ENCODE measurements at regions not wholly inside any gene's neighbourhood (a gene's known extent, or its start where the extent isn't known, plus 50 kb on each side); places are given as distances from the start of the nearest gene placed in this dataset.

GRCh38 chr3:7793786-7794185 lies 707.8 kb upstream of the LMCD1 start:
- no peaks in the 10 kb centered on the region for H3K9me3 Mint-ChIP-seq
- H3K27ac Mint-ChIP-seq, result no peak overlapping the region
- no peaks in the 10 kb centered on the region for H3K27me3 Mint-ChIP-seq
- H3K36me3 Mint-ChIP-seq, result no peaks in the 10 kb centered on the region
- no peak overlapping the region for H3K4me3 Mint-ChIP-seq
- no peaks in the 10 kb centered on the region for H3K4me1 Mint-ChIP-seq

- no peak overlapping the region for H3K4me3 Mint-ChIP-seq
- no peaks in the 10 kb centered on the region for H3K9me3 Mint-ChIP-seq
- peaks cover 8% of the 10 kb centered on the region for H3K4me1 Mint-ChIP-seq
- H3K36me3 Mint-ChIP-seq, result no peaks in the 10 kb centered on the region
- no peaks in the 10 kb centered on the region for H3K27me3 Mint-ChIP-seq
- no peak overlapping the region for H3K27ac Mint-ChIP-seq
Measured at GRCh38 chr3:7798276-7798675, 703.3 kb upstream of the LMCD1 start.

- Mint-ChIP-seq H3K27me3 (no peaks in the 10 kb centered on the region), H3K27ac (no peak overlapping the region), H3K36me3 (no peaks in the 10 kb centered on the region), H3K9me3 (no peaks in the 10 kb centered on the region), H3K4me1 (peaks cover 8% of the 10 kb centered on the region), H3K4me3 (no peak overlapping the region)
Measured at GRCh38 chr3:7800006-7800780, 701.4 kb upstream of the LMCD1 start.

GRCh38 chr3:7812490-7812889 lies 689.1 kb upstream of the LMCD1 start:
- Mint-ChIP-seq H3K9me3 (peaks cover 13% of the 10 kb centered on the region), H3K27me3 (no peaks in the 10 kb centered on the region), H3K36me3 (peaks cover 3% of the 10 kb centered on the region), H3K27ac (no peak overlapping the region), H3K4me3 (no peak overlapping the region), H3K4me1 (no peaks in the 10 kb centered on the region)

GRCh38 chr3:7813365-7813764 lies 688.3 kb upstream of the LMCD1 start:
- Mint-ChIP-seq H3K27me3 (no peaks in the 10 kb centered on the region), H3K9me3 (peaks cover 13% of the 10 kb centered on the region), H3K4me3 (no peak overlapping the region), H3K27ac (no peak overlapping the region), H3K4me1 (no peaks in the 10 kb centered on the region), H3K36me3 (peaks cover 3% of the 10 kb centered on the region)

GRCh38 chr3:7817239-7817638 lies 684.4 kb upstream of the LMCD1 start:
- Mint-ChIP-seq H3K9me3 (peaks cover 6% of the 10 kb centered on the region), H3K4me1 (no peaks in the 10 kb centered on the region)

GRCh38 chr3:7820969-7821368 lies 680.7 kb upstream of the LMCD1 start:
- no peaks in the 10 kb centered on the region for H3K27me3 Mint-ChIP-seq
- peaks cover 23% of the 10 kb centered on the region for H3K9me3 Mint-ChIP-seq
- no peak overlapping the region for H3K4me3 Mint-ChIP-seq
- H3K4me1 Mint-ChIP-seq, result no peaks in the 10 kb centered on the region
- H3K27ac Mint-ChIP-seq, result no peak overlapping the region
- H3K36me3 Mint-ChIP-seq, result peaks cover 11% of the 10 kb centered on the region

More at GRCh38 chr3:7817239-7817638, 684.4 kb upstream of the LMCD1 start:
- no peaks in the 10 kb centered on the region for H3K27me3 Mint-ChIP-seq
- H3K27ac Mint-ChIP-seq, result no peak overlapping the region
- H3K4me3 Mint-ChIP-seq, result no peak overlapping the region
- no peaks in the 10 kb centered on the region for H3K36me3 Mint-ChIP-seq

- Mint-ChIP-seq H3K4me3 (no peak overlapping the region), H3K27me3 (no peaks in the 10 kb centered on the region), H3K27ac (no peak overlapping the region), H3K9me3 (peaks cover 29% of the 10 kb centered on the region), H3K36me3 (peaks cover 11% of the 10 kb centered on the region), H3K4me1 (no peaks in the 10 kb centered on the region)
Measured at GRCh38 chr3:7821858-7822257, 679.8 kb upstream of the LMCD1 start.

GRCh38 chr3:7841451-7841850 lies 660.2 kb upstream of the LMCD1 start:
- Mint-ChIP-seq H3K9me3 (no peaks in the 10 kb centered on the region), H3K27me3 (no peaks in the 10 kb centered on the region), H3K27ac (no peak overlapping the region), H3K36me3 (peaks cover 2% of the 10 kb centered on the region), H3K4me1 (peaks cover 21% of the 10 kb centered on the region), H3K4me3 (no peak overlapping the region)

GRCh38 chr3:7843441-7843840 lies 658.2 kb upstream of the LMCD1 start:
- Mint-ChIP-seq H3K4me3 (no peak overlapping the region), H3K27me3 (no peaks in the 10 kb centered on the region)

GRCh38 chr3:7847021-7847420 lies 654.6 kb upstream of the LMCD1 start:
- no peaks in the 10 kb centered on the region for H3K9me3 Mint-ChIP-seq
- no peak overlapping the region for H3K27ac Mint-ChIP-seq
- peaks cover 32% of the 10 kb centered on the region for H3K4me1 Mint-ChIP-seq
- peaks cover 2% of the 10 kb centered on the region for H3K36me3 Mint-ChIP-seq
- no peaks in the 10 kb centered on the region for H3K27me3 Mint-ChIP-seq
- H3K4me3 Mint-ChIP-seq, result no peak overlapping the region

More at GRCh38 chr3:7843441-7843840, 658.2 kb upstream of the LMCD1 start:
- H3K27ac Mint-ChIP-seq, result no peak overlapping the region
- H3K9me3 Mint-ChIP-seq, result no peaks in the 10 kb centered on the region
- H3K4me1 Mint-ChIP-seq, result peaks cover 26% of the 10 kb centered on the region
- peaks cover 2% of the 10 kb centered on the region for H3K36me3 Mint-ChIP-seq

- no peak overlapping the region for H3K4me3 Mint-ChIP-seq
- H3K27ac Mint-ChIP-seq, result no peak overlapping the region
- no peaks in the 10 kb centered on the region for H3K9me3 Mint-ChIP-seq
- H3K27me3 Mint-ChIP-seq, result no peaks in the 10 kb centered on the region
- peaks cover 2% of the 10 kb centered on the region for H3K36me3 Mint-ChIP-seq
- peaks cover 32% of the 10 kb centered on the region for H3K4me1 Mint-ChIP-seq
Measured at GRCh38 chr3:7847521-7847920, 654.1 kb upstream of the LMCD1 start.

- H3K27me3 Mint-ChIP-seq, result no peaks in the 10 kb centered on the region
- no peaks in the 10 kb centered on the region for H3K36me3 Mint-ChIP-seq
- no peak overlapping the region for H3K4me3 Mint-ChIP-seq
- peaks cover 10% of the 10 kb centered on the region for H3K4me1 Mint-ChIP-seq
- no peaks in the 10 kb centered on the region for H3K9me3 Mint-ChIP-seq
- H3K27ac Mint-ChIP-seq, result no peak overlapping the region
Measured at GRCh38 chr3:7854266-7854665, 647.4 kb upstream of the LMCD1 start.

GRCh38 chr3:7854721-7855120 lies 646.9 kb upstream of the LMCD1 start:
- H3K36me3 Mint-ChIP-seq, result no peaks in the 10 kb centered on the region
- peaks cover 4% of the 10 kb centered on the region for H3K9me3 Mint-ChIP-seq

GRCh38 chr3:7865611-7866010 lies 636.0 kb upstream of the LMCD1 start:
- no peaks in the 10 kb centered on the region for H3K9me3 Mint-ChIP-seq
- no peak overlapping the region for H3K27ac Mint-ChIP-seq
- H3K36me3 Mint-ChIP-seq, result no peaks in the 10 kb centered on the region
- H3K4me3 Mint-ChIP-seq, result no peak overlapping the region
- H3K27me3 Mint-ChIP-seq, result no peaks in the 10 kb centered on the region
- H3K4me1 Mint-ChIP-seq, result peaks cover 41% of the 10 kb centered on the region

More at GRCh38 chr3:7854721-7855120, 646.9 kb upstream of the LMCD1 start:
- H3K27ac Mint-ChIP-seq, result no peak overlapping the region
- H3K4me1 Mint-ChIP-seq, result peaks cover 9% of the 10 kb centered on the region
- no peaks in the 10 kb centered on the region for H3K27me3 Mint-ChIP-seq
- no peak overlapping the region for H3K4me3 Mint-ChIP-seq

GRCh38 chr3:7867587-7867986 lies 634.0 kb upstream of the LMCD1 start:
- Mint-ChIP-seq H3K4me1 (peaks cover 35% of the 10 kb centered on the region), H3K27ac (peak overlapping the region; percentile 63), H3K4me3 (peak overlapping the region; percentile 13), H3K27me3 (no peaks in the 10 kb centered on the region), H3K36me3 (no peaks in the 10 kb centered on the region), H3K9me3 (no peaks in the 10 kb centered on the region)

Data from activated naive CD4-positive, alpha-beta T cell treated with anti-CD3 and anti-CD28 coated beads, Interleukin-2, amount 50 U/mL, for 24 hours (primary cell).